NB4 (cell line): ENCODE measurements at regions not wholly inside any gene's neighbourhood (a gene's known extent, or its start where the extent isn't known, plus 50 kb on each side); places are given as distances from the start of the nearest gene placed in this dataset.

ENCODE experiments used
- CTCF ChIP-seq: IDR thresholded peaks from one replicate; pipeline ENCODE4 v1.5.1; 2012; ENCODE audit warnings: low read depth, low read length
- POLR2A ChIP-seq: IDR thresholded peaks from 2 replicates; pipeline ENCODE4 v1.6.1; 2011; ENCODE audit warnings: mild to moderate bottlenecking; ENCODE audit not compliant: insufficient read length; ENCODE audit errors: extremely low read depth
- TF ChIP-seq, protein P1 (sequence below): IDR thresholded peaks from 2 replicates; pipeline ENCODE4 v1.6.1; 2011; ENCODE audit warnings: low read depth, low read length

DNA sequence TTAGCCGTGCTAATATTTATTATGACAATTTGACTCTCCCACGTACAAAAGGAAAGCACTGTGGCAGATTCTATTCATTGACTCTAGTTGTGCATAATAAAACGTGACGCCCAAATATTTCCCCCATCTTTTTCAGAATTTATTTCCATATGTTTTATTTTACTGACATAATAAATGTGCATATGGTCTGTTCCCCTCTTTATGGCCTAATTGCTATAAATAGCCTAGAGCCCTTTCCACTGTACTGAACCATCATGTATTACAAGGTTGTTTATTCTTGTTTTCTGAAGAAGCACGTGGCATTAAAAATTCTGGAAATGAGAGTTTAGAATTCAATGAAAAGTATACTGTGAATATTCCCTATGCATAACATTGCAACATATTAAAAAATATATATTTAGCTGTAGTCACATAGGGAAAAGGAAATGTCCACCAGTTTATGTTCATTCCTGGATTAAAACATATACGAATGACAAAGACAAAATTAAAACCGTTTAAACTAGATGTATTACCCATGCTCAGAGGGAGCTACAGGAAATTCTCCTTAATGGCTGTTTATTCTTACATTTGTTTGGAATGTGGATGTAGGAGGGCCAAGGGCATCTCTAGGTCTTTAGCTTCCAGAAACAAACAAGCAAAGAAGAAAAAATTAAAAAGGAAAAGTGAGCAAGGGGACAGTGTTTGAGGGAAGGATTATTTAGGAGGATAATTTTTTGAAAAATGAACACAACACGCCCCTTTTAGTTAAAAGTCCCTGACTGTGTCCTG is 122.1 kb upstream of the MMADHC start:
- TF ChIP-seq CTCF (no peak), POLR2A (no peak)
- TF ChIP-seq, protein P1, sequence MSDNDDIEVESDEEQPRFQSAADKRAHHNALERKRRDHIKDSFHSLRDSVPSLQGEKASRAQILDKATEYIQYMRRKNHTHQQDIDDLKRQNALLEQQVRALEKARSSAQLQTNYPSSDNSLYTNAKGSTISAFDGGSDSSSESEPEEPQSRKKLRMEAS: no peak
